GM18511 (cell line): ENCODE measurements at regions not wholly inside any gene's neighbourhood (a gene's known extent, or its start where the extent isn't known, plus 50 kb on each side); places are given as distances from the start of the nearest gene placed in this dataset.

Experiments
- ATAC-seq: cut with Tn5 transposase; IDR thresholded peaks from one replicate; pipeline ENCODE4 v1.9.1; 2021; ENCODE audit warnings: mild to moderate bottlenecking, moderate library complexity; ENCODE audit not compliant: unreplicated experiment

DNA sequence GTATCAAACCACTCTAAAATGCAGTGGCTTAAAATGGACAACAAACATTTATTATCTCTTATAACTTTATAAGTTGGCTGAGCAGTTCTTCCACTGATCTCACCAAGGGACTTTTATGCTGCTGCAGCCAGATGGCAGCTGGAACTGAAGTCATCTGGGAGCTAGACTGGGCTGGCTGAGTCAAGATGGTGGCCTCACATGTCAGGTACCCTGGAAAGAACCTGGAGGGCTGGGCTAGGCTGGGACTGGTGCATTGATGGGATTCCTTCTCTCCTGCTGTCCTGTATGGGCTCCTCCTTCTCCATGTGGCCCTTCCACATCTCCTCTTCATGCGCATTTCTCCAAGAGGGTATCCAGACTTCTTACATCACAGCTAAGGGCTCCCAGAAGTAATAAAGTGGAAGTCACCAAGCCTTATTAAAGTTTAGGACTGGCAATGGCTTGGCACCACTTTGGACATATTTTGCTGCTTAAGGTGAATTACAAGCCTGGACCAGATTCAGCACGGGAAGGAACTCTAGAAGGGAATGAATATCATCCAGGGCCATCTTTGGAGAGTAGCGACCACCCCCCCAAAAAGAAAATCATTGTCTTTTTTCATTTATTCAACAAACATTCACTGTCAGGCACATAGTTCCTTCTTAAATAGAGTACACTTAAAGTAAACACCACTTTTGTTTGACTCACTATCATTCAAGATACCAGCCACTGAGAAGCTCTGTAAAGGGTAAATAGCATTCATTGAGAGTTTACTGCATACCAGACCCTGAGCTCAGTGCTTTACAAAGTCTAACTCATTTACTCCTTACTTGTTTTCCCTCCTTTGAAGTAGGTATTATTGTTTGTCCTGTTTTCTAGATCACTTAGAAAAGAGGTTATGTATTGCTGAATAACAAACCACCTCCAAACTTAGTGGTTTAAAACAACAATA, 138.0 kb downstream of the ZFP36L2 start:
- ATAC-seq: no peak

DNA sequence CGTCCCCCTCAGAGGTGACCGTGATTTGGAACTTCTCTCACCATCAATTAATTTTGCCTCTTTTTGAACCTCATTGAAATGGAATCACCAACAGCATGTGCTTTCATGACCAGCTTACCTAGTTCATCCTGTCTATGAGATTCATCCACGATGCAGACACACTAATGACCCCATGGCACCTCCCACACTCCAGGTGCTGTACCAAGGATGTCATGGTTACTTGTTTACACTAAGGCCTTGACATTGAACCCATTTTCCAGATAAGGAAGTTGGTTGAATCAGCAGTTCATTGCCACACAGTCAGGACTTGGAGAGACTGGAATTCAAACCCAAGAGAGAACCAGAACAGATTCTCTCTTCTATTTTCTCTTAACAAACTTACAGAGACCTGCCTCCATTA, 139.0 kb downstream of the ZFP36L2 start:
- no peak for ATAC-seq

DNA sequence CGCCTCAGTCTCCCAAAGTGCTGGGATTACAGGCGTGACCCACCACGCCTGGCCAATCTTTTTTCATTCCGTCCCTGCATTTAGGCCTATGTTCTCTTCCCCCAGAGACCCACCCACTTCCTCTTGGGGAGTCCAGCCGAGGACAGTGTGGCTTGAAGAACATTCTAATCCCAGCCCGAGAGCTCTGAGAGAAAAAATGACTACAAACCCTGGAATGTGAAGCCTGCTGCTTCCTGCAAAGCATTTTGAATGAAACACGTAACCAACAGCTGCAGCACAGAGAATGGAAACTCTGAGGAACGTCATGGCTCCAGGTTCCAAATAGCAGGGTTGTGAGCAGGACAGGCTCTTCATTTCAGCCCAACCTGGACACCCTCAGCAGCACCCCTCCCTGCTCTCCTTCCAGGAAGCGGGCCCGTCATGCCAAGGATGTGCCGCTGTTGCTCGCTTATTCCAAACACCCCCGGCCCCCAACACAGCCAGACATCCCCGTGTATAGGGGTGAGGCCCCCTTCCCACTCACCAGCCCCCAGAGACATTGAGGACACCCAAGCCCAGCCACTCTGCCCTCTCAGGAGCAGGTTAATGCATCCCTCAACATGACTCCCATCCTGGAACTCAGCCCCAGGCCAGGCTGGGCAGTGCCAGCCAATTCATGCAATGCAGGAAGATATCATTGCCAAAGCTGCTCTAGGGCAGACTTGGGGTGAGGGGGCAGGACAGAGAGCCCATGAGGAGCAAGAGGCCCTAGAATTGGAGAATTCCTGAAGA, 139.8 kb downstream of the ZFP36L2 start:
- ATAC-seq: no peak

DNA sequence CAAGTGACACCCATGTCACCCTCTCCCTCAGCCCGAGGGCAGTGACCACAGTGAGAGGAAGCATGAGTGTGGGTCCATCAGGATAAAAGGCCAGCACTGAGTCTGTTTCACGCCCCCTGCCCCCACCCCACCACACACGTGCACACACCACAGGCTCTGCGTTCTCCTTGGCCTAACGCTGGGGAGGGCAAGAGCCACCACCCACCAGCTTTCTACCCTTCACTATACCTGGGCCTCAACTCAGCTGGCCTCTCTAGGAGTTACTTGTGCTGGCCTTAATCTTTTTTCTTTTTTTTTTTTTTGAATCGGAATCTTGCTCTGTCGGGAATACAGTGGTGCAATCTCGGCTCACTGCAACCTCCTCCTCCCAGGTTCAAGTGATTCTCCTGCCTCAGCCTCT, 140.5 kb downstream of the ZFP36L2 start:
- ATAC-seq: no peak

DNA sequence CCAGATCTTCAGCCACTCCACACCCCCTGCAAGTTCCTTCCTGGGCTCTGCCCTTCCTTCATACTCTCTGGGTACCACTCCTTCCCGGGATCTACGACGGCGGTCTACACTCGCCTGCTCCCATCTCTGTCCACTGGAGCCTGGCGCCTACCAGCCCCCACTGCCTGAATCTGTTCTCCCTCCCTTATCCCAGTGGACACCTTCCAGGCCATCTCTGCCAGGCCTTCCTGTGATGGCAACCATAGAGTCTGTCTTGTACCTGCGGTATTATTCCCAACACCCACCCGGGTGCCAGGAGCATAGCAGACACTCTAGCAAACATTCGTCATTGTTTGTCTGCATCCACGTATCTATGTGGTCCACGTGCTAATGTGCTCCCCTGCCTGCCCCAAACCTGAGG, 140.9 kb downstream of the ZFP36L2 start:
- no peak for ATAC-seq

DNA sequence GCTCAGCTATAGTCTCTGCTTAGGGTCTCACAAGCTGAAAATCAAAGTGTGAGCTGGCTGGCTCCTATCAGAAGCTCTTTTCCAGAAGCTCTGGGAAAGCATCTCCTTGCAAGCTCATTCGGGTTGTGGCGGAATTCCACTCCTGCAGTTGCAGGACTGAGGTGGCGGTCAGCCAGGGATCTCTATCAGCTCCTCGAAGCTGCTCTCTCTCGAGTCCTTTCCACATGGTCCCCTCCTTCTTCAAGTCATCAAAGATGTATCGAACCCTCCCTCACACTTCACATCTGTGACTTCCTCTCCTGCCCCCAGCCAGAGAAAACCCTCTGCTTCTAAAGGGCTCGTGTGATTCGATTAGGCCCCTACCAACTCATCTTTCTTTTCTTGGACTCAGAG, 141.7 kb downstream of the ZFP36L2 start:
- ATAC-seq: no peak

DNA sequence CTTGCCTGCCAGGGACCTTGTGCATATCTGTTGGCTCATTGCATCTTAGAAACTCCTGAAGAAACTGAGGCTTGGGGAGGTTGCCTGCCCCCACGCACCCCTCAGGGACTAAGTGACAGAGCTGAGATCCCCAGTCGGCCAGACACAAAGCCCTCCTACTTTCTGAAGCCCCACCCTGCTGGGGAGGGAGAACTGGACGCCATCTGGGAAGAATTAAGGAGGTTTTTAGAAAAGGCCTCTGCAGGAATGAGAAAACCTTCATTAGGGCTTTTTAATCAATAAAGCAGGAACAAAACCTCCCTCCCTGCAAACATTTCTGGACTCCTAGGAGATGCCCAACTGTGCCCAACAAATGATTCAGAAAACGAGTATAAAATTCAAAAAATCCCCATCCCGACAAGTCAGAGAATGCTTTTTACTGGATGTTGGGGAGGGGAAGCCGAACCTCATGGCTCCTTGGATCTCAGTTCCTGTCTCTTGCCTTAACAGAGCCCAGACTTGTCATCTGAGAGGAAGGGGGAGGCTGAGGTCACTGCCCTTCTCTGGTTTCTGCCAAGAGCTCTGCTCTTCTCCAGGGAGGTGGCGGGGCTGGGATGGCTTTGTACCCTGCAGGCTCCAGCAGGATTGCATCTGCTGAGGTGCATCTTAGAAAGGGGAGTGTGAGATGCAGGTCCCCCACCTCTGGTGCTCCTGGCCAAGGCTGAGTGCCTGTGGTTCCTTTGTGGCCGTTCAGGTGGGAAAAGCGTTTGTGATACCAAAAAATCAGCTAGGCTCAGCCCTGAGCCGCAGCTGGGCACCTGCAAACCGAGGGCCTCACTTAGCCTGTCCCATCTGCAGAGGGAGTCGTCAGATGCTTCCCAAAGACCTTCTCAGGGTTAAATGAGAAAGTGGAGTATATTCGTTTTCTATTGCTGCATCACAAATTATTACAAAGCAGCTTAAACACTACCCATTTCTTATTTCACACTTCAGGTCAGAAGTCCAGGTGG, 142.4 kb downstream of the ZFP36L2 start:
- ATAC-seq: no peak

DNA sequence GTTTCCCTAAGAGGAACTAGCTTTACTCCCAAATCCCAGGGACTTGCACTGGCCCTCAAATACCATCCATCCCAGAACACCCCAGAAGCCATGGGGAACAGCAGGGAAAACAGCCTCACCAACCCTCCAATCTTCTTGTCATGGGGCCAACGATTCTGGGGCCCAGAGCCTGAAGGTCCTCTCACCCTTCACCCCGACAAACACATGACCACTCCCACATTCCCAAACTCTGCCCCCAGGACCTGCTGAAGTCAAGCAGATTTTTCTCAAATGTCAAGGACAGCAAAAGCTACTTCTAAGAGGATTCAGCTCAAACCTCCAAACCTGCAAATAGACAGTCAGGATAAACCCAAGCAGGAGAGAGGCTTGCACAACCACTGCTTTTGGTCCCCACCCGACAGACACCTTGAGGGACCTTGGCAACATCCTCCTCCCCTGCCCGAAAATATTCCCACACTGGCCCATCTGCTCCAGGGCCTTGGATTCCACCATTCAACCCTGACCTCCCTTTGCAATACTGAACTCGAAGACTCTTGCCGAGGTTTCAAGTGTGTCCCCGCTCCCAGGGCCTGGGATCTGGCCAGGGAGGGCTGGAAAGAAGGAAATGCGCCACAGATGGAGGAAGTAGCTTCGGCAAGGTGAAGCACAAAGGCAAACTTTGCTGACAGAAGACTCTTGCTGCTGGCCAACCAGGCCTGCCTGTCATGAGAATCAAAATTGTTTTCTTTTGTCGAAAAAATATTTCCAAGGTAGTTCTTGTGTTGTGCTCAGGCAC, 143.3 kb downstream of the ZFP36L2 start:
- no peak for ATAC-seq

DNA sequence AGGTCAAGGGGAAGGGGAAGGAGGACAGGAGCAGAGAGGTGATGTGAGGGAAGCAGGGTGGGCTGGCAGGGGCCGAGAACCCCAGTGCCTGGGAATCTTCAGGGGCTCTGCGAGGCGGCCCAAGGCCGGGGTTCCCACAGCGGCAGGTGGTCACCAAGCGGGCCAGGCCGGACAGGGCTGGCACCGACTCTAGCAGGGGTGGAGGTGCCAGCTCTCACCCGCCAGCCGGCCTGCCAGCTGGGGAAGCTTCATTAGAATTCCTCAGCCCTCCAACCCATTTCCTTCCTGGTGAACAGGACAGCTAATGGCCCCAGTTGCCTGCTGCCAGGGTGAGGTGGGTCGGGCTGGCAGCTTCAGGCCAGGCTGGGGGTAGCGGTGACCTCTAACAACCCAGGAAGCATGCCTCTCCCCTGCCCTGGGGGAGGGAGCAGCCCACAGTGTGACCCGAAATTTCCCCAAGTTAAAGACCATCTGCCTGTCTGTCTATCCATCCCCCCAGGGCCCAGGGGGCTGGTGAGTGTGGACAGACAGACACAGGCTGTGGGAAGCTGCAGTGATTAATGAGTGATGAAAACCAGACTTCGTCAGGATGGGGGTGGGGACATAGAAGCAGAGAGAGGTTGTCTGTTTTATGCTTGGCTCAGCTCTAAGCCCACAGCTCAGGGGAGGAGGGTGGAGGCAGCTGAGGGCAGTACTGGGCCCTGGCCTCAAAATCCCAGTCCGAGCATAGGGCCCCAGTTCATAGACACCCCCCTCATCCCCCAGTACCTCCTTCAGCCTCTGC, 144.1 kb downstream of the ZFP36L2 start:
- no peak for ATAC-seq

DNA sequence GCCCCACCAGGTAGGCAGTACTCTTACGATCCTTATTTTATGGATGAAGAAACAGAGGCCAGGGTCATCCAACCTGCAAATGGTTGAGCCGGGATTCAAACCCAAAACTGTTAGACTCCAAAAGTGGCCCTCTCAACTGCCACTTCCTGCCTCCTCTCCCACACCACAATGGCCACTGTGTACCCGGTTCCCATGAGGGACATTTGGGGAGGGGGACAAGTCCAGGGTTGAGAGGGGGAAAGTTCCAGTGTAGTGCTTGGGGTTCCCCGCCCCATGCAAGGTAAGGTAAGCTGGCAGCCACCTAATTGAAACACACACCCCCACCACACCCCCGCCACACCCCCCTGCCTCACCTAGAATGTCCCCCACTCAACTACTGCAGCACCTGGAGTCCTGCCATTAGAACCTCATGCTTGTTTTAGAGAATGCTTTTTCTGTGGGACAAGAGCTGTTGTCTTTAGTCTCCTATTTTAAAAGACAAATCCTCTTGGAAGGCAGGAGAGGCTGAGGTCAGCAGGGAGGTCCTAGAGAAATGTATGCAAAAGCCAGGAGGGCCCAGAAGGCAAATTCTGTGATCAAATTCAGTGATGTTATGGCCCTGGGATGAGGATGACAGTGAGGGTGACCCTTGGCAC, 145.2 kb downstream of the ZFP36L2 start:
- no peak for ATAC-seq

DNA sequence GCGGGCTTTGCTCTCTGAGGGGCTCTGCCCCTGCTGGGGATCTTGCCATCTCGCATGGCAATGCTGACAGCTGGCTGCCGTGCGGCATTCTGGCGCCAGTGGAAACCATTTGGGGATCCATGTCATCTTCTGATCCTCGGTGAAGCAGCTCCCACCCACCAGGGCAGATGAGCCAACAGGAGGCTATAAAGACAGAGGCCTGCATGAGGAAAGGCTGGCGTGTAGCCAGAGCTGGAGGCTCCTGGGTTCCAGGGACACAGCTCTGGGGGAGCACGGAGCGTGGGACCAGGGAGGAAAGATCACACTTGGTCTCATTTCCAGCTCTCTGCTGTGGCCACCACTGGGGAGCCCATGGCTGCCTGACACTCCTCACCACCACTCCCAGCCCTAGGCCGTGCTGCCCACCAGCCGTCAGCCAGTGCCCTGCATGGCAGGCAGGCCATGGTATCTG, 145.8 kb downstream of the ZFP36L2 start:
- no peak for ATAC-seq

DNA sequence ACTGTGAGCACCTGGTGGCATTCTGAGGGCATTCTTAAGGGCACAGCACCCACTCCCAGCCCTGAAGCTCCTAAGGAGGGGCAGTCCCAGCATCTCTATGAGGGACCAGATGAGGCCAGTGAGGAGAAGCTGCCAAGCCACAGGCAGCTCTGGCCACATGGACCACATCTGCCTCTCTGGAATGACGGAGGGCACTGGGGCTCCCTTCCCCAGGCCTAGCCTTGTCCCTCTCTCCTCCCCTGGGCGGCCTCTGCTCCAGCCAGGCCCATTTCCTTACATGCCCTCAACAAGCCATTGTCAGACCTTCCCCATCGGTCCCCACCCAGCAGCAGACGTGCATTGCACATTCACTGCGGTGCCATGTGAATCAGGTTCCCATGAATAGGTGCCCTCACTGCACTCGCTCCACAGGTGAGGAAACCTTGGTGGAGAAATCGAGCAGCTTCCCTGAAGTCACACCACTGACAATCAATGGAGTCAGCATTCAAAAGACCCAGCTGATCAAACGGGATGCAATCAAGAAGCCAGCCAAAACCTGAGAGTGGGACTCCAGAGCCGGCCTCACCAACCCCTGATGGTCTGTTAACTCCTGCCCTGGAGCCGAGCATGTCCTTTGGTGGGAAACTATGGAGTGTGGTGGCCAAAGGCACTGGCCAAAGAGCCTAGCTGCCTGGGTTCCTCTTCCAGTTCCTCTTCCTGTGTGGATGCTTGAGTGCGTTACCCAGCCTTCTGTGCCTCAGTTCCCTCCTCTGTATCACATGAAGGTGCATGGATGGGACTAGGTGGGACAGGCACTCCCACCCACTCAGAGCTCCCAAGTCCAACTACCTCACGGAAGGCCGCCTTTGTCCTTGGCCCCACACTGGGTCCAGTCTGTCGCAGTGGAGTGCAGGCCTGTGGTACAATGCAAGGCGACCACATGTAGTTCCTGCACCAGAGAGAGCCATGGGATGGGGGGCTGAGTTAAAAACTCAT, 147.3 kb downstream of the ZFP36L2 start:
- ATAC-seq: no peak

DNA sequence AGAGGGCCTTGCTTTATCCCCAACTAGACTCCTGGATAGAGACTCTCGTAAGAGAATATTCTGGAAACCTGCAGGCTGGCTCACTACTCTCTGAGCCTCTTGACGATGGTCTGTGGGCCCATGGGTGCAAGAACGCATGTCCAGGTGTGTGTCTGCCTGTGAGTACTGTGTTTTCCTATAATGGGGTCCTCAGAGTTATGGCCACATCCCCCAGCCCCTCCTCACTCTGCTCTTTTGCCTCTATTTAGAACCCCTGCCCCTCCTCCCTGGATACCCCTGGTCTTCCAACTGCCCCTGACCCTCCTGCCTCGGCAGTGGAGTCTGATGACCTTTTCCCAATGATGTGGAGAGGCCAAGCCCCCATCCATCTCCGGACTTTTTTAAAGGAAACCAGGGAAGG, 148.1 kb downstream of the ZFP36L2 start:
- no peak for ATAC-seq

DNA sequence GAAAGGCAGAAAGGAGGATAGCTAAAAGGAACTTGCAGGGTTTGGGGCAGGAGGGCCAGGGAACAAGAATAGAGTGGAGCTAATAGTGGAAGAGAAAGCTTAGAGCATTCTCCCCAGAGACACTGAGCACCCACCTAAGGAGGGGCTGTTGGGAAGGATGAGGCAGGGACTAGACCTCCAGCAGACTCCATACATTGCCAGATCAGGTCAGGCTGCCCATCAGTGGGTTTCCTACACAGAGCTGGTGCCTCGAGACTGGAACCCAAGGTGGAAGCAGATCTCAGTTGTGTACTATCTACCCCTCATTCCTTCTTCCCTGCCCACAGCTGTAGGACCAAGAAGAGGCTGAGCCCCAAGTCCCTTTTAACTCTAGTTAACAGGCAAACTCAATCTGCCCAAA, 148.5 kb downstream of the ZFP36L2 start:
- no peak for ATAC-seq

DNA sequence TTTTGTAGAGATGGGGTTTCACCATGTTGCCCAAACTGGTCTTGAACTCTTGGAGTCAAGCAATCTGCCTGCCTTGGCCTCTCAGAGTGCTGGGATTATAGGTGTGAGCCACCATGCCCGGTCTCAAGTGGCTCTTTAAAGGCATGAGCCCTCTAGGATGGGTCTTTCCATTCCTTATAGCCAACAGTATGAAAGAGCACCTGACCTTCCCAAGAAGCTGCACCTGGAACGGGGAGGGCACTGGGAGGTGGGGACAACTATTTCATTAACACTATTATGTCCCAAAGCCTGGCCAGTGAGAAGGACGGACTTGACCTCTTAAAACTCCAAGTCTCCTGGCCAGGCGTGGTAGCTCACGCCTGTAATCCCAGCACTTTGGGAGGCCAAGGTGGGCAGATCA, 149.7 kb downstream of the ZFP36L2 start:
- no peak for ATAC-seq

DNA sequence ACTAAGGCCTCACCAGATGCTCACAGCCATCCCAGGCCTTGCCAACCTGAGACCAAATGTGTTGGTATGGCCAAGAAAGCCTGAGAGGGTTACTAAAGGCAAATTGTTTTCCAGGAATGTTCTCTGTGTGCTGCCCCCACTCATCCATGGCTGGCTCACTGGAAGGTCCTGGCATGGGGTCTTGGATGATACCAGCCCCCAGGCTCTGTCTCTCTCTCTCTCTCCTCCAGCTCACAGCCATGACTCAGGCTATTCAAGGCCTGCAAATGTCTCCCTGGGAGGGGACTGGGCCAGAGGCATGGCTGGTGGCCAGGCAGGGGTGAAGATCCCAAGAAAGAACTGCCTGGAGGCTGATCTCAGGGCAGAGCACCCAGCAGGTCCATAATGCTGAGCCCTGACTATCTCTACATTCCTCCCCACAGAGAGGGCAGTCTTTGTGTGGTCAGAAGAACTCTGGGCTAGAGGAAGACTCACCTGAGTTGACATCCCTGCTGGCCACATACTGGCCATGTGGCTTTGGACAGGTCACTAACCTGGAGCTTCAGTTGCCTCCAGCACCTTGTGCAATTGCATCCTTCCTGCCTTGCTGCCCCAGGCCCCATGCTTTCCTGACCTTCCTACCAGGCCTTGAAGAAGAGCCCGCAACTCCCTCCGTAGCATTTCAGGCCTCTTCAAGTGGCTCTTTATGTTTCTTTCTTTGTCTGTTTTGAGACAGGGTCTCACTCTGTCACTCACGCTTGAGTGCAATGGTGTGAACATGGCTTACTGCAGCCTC, 150.4 kb downstream of the ZFP36L2 start:
- no peak for ATAC-seq

DNA sequence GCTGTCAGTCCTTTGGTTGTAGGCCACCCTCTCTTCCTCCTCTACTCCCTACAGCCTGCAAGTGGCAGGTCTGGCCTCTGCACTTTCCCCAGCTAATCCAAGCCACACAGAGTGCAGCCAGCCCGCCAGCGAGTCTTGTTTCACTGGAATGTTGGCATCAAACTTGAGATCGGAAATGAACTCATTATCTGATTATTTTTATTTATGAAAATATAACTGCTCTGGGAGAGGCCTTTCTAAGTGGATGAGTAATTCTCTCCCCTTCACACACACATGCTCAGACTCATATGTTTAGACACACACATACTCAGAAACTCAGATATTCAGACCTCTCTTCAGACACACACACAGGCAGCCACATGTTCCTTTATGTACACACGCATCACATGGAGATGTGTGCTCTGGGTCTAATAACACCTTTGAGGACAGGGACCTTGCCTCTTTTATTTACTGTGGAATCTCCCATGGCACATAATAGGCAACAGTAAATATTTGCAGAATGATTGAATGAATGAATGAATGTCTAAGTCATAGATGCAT, 151.3 kb downstream of the ZFP36L2 start:
- ATAC-seq: no peak
